H1 (cell line): ENCODE measurements at regions not wholly inside any gene's neighbourhood (a gene's known extent, or its start where the extent isn't known, plus 50 kb on each side); places are given as distances from the start of the nearest gene placed in this dataset.

Source experiments
- CTCF ChIA-PET: fragments of 300-600 bp; sonication (Branson Sonifier 250); formaldehyde crosslinking; loops from one replicate; lab custom pipeline; 2021; ENCODE audit not compliant: partially characterized antibody; lab: Charles Lee
- POLR2A ChIA-PET: fragments of 300-600 bp; sonication (Branson Sonifier 250); formaldehyde crosslinking; loops from one replicate; lab custom pipeline; 2021; ENCODE audit warnings: inconsistent platforms; ENCODE audit not compliant: partially characterized antibody; lab: Charles Lee
- DNase-seq, 2 experiments: peaks; one replicate each; pipeline versions ENCODE4 v3.0.0 to v3.0.0-alpha.2; 2010 to 2022; ENCODE audit warnings: low spot score in 2 of 2, low read depth in 1 of 2, mixed read lengths in 1 of 2
- FAIRE-seq: peaks from 2 replicates; lab custom pipeline; 2011; peaks lifted over from hg19 to GRCh38; lab: Jason Lieb, UNC
- H2AFZ ChIP-seq: 2 replicates; pipeline ENCODE4 v1.8.1; 2012; ENCODE audit warnings: low read length, inconsistent platforms
- H2AK5ac ChIP-seq: 2 replicates; pipeline ENCODE4 v1.6.1; 2013; ENCODE audit warnings: low read depth, low read length
- H2BK120ac ChIP-seq: replicated peaks from 2 replicates; pipeline ENCODE3; 2013; ENCODE audit warnings: low read depth, low read length, inconsistent platforms
- H2BK12ac ChIP-seq: 2 replicates; pipeline ENCODE4 v1.6.1; 2013; ENCODE audit warnings: low read depth, low read length
- H2BK15ac ChIP-seq: 2 replicates; pipeline ENCODE4 v1.6.1; 2013; ENCODE audit warnings: low read length
- H2BK20ac ChIP-seq: 2 replicates; pipeline ENCODE4 v1.6.1; 2013; ENCODE audit warnings: low read length
- H2BK5ac ChIP-seq: 2 replicates; pipeline ENCODE4 v1.6.1; 2013; ENCODE audit warnings: low read depth, low read length
- H3K14ac ChIP-seq: 2 replicates; pipeline ENCODE4 v1.6.1; 2013; ENCODE audit warnings: inconsistent platforms; ENCODE audit not compliant: insufficient read length
- H3K18ac ChIP-seq: 2 replicates; pipeline ENCODE4 v1.6.1; 2013; ENCODE audit warnings: low read length; ENCODE audit errors: extremely low read depth
- H3K23ac ChIP-seq: 2 replicates; pipeline ENCODE4 v1.6.1; 2013; ENCODE audit warnings: inconsistent platforms; ENCODE audit not compliant: insufficient read length
- H3K23me2 ChIP-seq: 2 replicates; pipeline ENCODE4 v1.6.1; 2013; ENCODE audit warnings: low read depth, low read length
- H3K27ac ChIP-seq: 2 replicates; pipeline ENCODE4 v1.6.1; 2011; ENCODE audit warnings: low read depth, low read length, inconsistent platforms
- H3K27me3 ChIP-seq, 4 experiments: replicated peaks in 1 of 4; 1 replicate in 1 of 4; 2 replicates in 3 of 4; pipeline versions ENCODE4 v1.6.1 to v1.8.1; 2011 to 2013; ENCODE audit warnings: low read length in 3 of 4, mild to moderate bottlenecking in 3 of 4, inconsistent platforms in 2 of 4, mixed read lengths in 2 of 4, moderate library complexity in 1 of 4; ENCODE audit not compliant: control insufficient read depth in 3 of 4, insufficient read depth in 3 of 4; ENCODE audit errors: extremely low read depth in 1 of 4
- H3K36me3 ChIP-seq, 4 experiments: 2 replicates each; pipeline versions ENCODE4 v1.6.1 to v1.8.1; 2011 to 2013; ENCODE audit warnings: mild to moderate bottlenecking in 4 of 4, low read length in 3 of 4, moderate library complexity in 2 of 4, control low read depth in 1 of 4, inconsistent platforms in 1 of 4; ENCODE audit not compliant: insufficient read depth in 4 of 4, control insufficient read depth in 2 of 4
- H3K4ac ChIP-seq: replicated peaks from 2 replicates; pipeline ENCODE3; 2013; ENCODE audit warnings: low read length, low read depth, mixed read lengths, inconsistent platforms; ENCODE audit not compliant: insufficient read length
- H3K4me1 ChIP-seq, 4 experiments: replicated peaks in 1 of 4; 1 replicate in 1 of 4; 2 replicates in 3 of 4; pipeline versions ENCODE4 v1.6.1 to v1.8.1; 2011 to 2013; ENCODE audit warnings: low read length in 3 of 4, inconsistent platforms in 2 of 4, mixed read lengths in 1 of 4; ENCODE audit not compliant: insufficient read depth in 4 of 4, control insufficient read depth in 3 of 4
- H3K4me2 ChIP-seq, 2 experiments: 2 replicates each; pipeline versions ENCODE4 v1.6.1 to v1.8.1; 2011 to 2013; ENCODE audit warnings: low read depth in 2 of 2, low read length in 2 of 2, control low read depth in 1 of 2, inconsistent platforms in 1 of 2, mild to moderate bottlenecking in 1 of 2; ENCODE audit not compliant: insufficient read depth in 1 of 2
- H3K4me3 ChIP-seq, 4 experiments: fragments of 200-600, 300-600 bp in 1 of 4; sonication (generic), shearing (Covaris generic), sonication (Bioruptor Twin) in 1 of 4; 2 replicates each; pipeline versions ENCODE4 v1.5.1 to v1.8.1; 2011 to 2016; ENCODE audit warnings: low read length in 4 of 4, low read depth in 3 of 4, control low read depth in 2 of 4, inconsistent platforms in 2 of 4, mild to moderate bottlenecking in 2 of 4, mixed read lengths in 1 of 4, moderate library complexity in 1 of 4; ENCODE audit not compliant: insufficient read depth in 2 of 4; ENCODE audit errors: extremely low read depth in 1 of 4
- H3K56ac ChIP-seq: replicated peaks from 2 replicates; pipeline ENCODE3; 2013; ENCODE audit warnings: low read depth, mild to moderate bottlenecking, mixed read lengths, low read length, inconsistent platforms; ENCODE audit not compliant: insufficient read length
- H3K79me1 ChIP-seq: 2 replicates; pipeline ENCODE4 v1.6.1; 2013; ENCODE audit warnings: low read depth, low read length, control low read depth
- H3K79me2 ChIP-seq, 2 experiments: 2 replicates each; pipeline versions ENCODE4 v1.6.1 to v1.8.1; 2012 to 2013; ENCODE audit warnings: low read length in 2 of 2, mild to moderate bottlenecking in 2 of 2, inconsistent platforms in 1 of 2; ENCODE audit not compliant: insufficient read depth in 2 of 2, control insufficient read depth in 1 of 2
- H3K9ac ChIP-seq, 4 experiments: replicated peaks in 1 of 4; 1 replicate in 1 of 4; 2 replicates in 3 of 4; pipeline versions ENCODE4 v1.6.1 to v1.8.1; 2011 to 2013; ENCODE audit warnings: low read depth in 3 of 4, low read length in 3 of 4, control low read depth in 2 of 4, mild to moderate bottlenecking in 2 of 4, moderate library complexity in 2 of 4, inconsistent platforms in 1 of 4; ENCODE audit errors: extremely low read depth in 1 of 4
- H3K9me3 ChIP-seq, 2 experiments: 2 replicates each; pipeline versions ENCODE4 v1.6.1 to v1.8.1; 2012 to 2013; ENCODE audit warnings: mild to moderate bottlenecking in 2 of 2, moderate library complexity in 2 of 2, control low read depth in 1 of 2, inconsistent platforms in 1 of 2, low read depth in 1 of 2, low read length in 1 of 2, mixed read lengths in 1 of 2; ENCODE audit not compliant: insufficient read depth in 2 of 2
- H4K20me1 ChIP-seq, 2 experiments: replicated peaks in 1 of 2; 2 replicates each; pipeline versions ENCODE3 to v1.8.1; 2011 to 2013; ENCODE audit warnings: inconsistent platforms in 2 of 2, low read length in 2 of 2, mild to moderate bottlenecking in 1 of 2; ENCODE audit not compliant: insufficient read depth in 2 of 2, control insufficient read depth in 1 of 2
- H4K5ac ChIP-seq: 2 replicates; pipeline ENCODE4 v1.6.1; 2013; ENCODE audit warnings: low read length, low read depth, mixed read lengths, inconsistent platforms; ENCODE audit not compliant: insufficient read length
- H4K8ac ChIP-seq: 2 replicates; pipeline ENCODE4 v1.8.0; 2013; ENCODE audit warnings: mild to moderate bottlenecking, moderate library complexity, low read length, inconsistent platforms; ENCODE audit not compliant: insufficient read depth; ENCODE audit errors: extremely low read depth
- H4K91ac ChIP-seq: replicated peaks from 2 replicates; pipeline ENCODE3; 2013; ENCODE audit warnings: low read length, mixed read lengths, inconsistent platforms; ENCODE audit not compliant: insufficient read length
- PHF8 ChIP-seq: fragments of 200-600 bp; sonication (generic); conservative IDR thresholded peaks from 2 replicates; pipeline ENCODE4 v1.7.1; 2012; ENCODE audit warnings: low read depth, mild to moderate bottlenecking, inconsistent platforms, low read length, moderate library complexity
- RNF2 ChIP-seq: fragments of 200-900, 300-1000 bp; sonication (generic); IDR thresholded peaks from 2 replicates; pipeline ENCODE4 v1.7.1; 2016; ENCODE audit warnings: borderline replicate concordance, low read depth, mild to moderate bottlenecking, antibody characterized with exemption, low read length; ENCODE audit not compliant: poor library complexity, severe bottlenecking; ENCODE audit errors: missing control alignments
- WGBS, 2 experiments: shearing (Covaris generic) in 1 of 2; methylation state at CpG; one replicate each; pipeline versions ENCODE4 v1.1.6 to v1.1.7; 2013 to 2015; ENCODE audit warnings: low lambda C conversion rate in 2 of 2, mixed read lengths in 2 of 2, inconsistent platforms in 1 of 2, low coverage in 1 of 2, missing lambda C conversion rate in 1 of 2; ENCODE audit not compliant: insufficient replicate concordance in 2 of 2, insufficient coverage in 1 of 2, insufficient read length in 1 of 2; ENCODE audit errors: extremely low coverage in 1 of 2, missing lambda C conversion rate in 1 of 2; 5-methylcytosine and 5-hydroxymethylcytosine counted together

DNA sequence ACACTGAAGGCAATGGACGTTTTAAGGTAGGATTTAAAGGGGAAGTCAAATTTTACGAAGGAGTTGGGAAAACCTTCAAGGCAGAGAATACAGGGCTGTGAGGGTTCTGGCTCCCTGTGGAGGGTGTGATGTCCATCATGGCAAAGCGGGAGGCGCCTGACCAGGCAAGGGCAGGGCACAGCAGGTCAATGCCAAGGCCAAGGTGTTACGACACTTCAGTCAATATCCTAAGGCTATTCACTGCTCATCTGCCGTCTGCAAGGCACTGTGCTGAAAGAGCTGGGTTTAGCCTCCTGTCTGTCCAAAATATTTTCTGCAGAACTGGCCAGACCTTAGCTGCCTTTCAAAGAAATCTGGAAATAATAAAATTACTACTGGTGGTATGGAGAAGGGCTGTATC lies 297.9 kb upstream of the MGMT start:
- H2AK5ac ChIP-seq: no peak overlapping the region
- H2BK20ac ChIP-seq: no peak overlapping the region
- H3K36me3 ChIP-seq: no peaks in the 10 kb centered on the region
- no peak overlapping the region for H4K91ac ChIP-seq
- H3K79me1 ChIP-seq: no peaks in the 10 kb centered on the region
- no peak overlapping the region for H3K9ac ChIP-seq
- no peak overlapping the region for H3K23ac ChIP-seq
- no peak overlapping the region for H3K27ac ChIP-seq
- H3K56ac ChIP-seq: no peak overlapping the region
- no peaks in the 10 kb centered on the region for H3K9me3 ChIP-seq
- TF ChIP-seq PHF8: no peak
- no peak for TF ChIP-seq RNF2
- TF ChIP-seq, all 59 proteins: peak for 0
- no peak overlapping the region for H3K4ac ChIP-seq
- no peak overlapping the region for H3K4me2 ChIP-seq
- CTCF ChIA-PET: no interaction called here
- POLR2A ChIA-PET: no interaction called here
- no peaks in the 10 kb centered on the region for H4K20me1 ChIP-seq
- no peak overlapping the region for H3K4me3 ChIP-seq
- DNase-seq: no peak
- no peak overlapping the region for H4K5ac ChIP-seq
- H3K4me1 ChIP-seq: no peaks in the 10 kb centered on the region; a peak in 1 of 7 replicates
- 89% methylated on average over 6 of the region's 6 CpGs; no CpG with 5 or more reads in 1 of the 2 experiments for WGBS, 2 experiments
- no peaks in the 10 kb centered on the region for H3K23me2 ChIP-seq
- no peak for FAIRE-seq
- no peak overlapping the region for H3K14ac ChIP-seq
- H3K27me3 ChIP-seq: no peaks in the 10 kb centered on the region
- H2BK15ac ChIP-seq: no peak overlapping the region
- no peaks in the 10 kb centered on the region for H3K79me2 ChIP-seq
- H2AFZ ChIP-seq: peak overlapping the region; percentile 50; the same call in 1 of the 2 replicates
- no peak overlapping the region for H2BK5ac ChIP-seq
- H2BK12ac ChIP-seq: no peak overlapping the region
- H3K18ac ChIP-seq: no peak overlapping the region
- H2BK120ac ChIP-seq: no peak overlapping the region
- no peak overlapping the region for H4K8ac ChIP-seq
